GM23338 (cell line): ENCODE measurements at regions not wholly inside any gene's neighbourhood (a gene's known extent, or its start where the extent isn't known, plus 50 kb on each side); places are given as distances from the start of the nearest gene placed in this dataset.

Experiments used
- ATAC-seq: fragments of 200-7000 bp; cut with Tn5 transposase; 3 replicates; pipeline ENCODE4 v1.9.1; 2020
- DNase-seq: peaks from one replicate; pipeline ENCODE4 v3.0.0-alpha.2; 2015; ENCODE audit warnings: low spot score
- H2AFZ ChIP-seq: fragments of 200-600 bp; sonication (generic); 2 replicates; pipeline ENCODE4 v1.8.0; 2016; ENCODE audit warnings: antibody characterized with exemption, mild to moderate bottlenecking, moderate library complexity
- H3F3A ChIP-seq: fragments of 200-600 bp; sonication (generic); replicated peaks from 2 replicates; pipeline ENCODE4 v1.8.0; 2017; ENCODE audit warnings: antibody characterized with exemption, mixed run types, low read depth
- H3K27ac ChIP-seq: fragments of 200-600 bp; sonication (generic); 2 replicates; pipeline ENCODE4 v1.6.1; 2016; ENCODE audit warnings: low read depth
- H3K27me3 ChIP-seq: fragments of 200-600 bp; sonication (generic); 2 replicates; pipeline ENCODE4 v1.8.0; 2016; ENCODE audit warnings: mild to moderate bottlenecking, mixed run types, moderate library complexity; ENCODE audit not compliant: insufficient read depth
- H3K36me3 ChIP-seq: fragments of 200-600 bp; sonication (generic); 2 replicates; pipeline ENCODE4 v1.8.0; 2016; ENCODE audit warnings: mild to moderate bottlenecking; ENCODE audit not compliant: insufficient read depth
- H3K4me1 ChIP-seq: fragments of 200-600 bp; sonication (generic); 2 replicates; pipeline ENCODE4 v1.8.0; 2016; ENCODE audit warnings: mild to moderate bottlenecking, moderate library complexity; ENCODE audit not compliant: insufficient read depth
- H3K4me2 ChIP-seq: fragments of 200-600 bp; sonication (generic); 2 replicates; pipeline ENCODE4 v1.7.1; 2017; ENCODE audit warnings: mixed run types
- H3K4me3 ChIP-seq: fragments of 200-600 bp; sonication (generic); 2 replicates; pipeline ENCODE4 v1.6.1; 2016; ENCODE audit warnings: mixed run types
- H3K79me2 ChIP-seq: fragments of 200-600 bp; sonication (generic); replicated peaks from 2 replicates; pipeline ENCODE4 v1.8.0; 2017; ENCODE audit warnings: mild to moderate bottlenecking; ENCODE audit not compliant: insufficient read depth
- H3K9me2 ChIP-seq: fragments of 200-600 bp; sonication (generic); 2 replicates; pipeline ENCODE4 v1.8.0; 2017; ENCODE audit not compliant: insufficient read depth
- H4K20me1 ChIP-seq: fragments of 200-600 bp; sonication (generic); replicated peaks from 2 replicates; pipeline ENCODE4 v1.8.0; 2017; ENCODE audit warnings: mild to moderate bottlenecking; ENCODE audit not compliant: insufficient read depth
- H3K27ac Mint-ChIP-seq: 2 replicates; pipeline ENCODE4 v1.8.0; 2020; ENCODE audit warnings: inconsistent platforms, mild to moderate bottlenecking, moderate library complexity, mixed read lengths
- H3K27me3 Mint-ChIP-seq: 3 replicates; pipeline ENCODE4 v1.8.0; 2022; ENCODE audit warnings: low read depth, mild to moderate bottlenecking, moderate library complexity, mixed read lengths, inconsistent platforms; ENCODE audit not compliant: insufficient read depth, poor library complexity
- H3K36me3 Mint-ChIP-seq: 3 replicates; pipeline ENCODE4 v1.8.0; 2021; ENCODE audit warnings: low read depth, mild to moderate bottlenecking, inconsistent platforms, moderate library complexity, mixed read lengths
- H3K4me1 Mint-ChIP-seq: 3 replicates; pipeline ENCODE4 v1.8.0; 2020; ENCODE audit warnings: mild to moderate bottlenecking, inconsistent platforms, mixed read lengths
- H3K4me3 Mint-ChIP-seq: 3 replicates; pipeline ENCODE4 v1.8.0; 2021; ENCODE audit warnings: moderate library complexity, mild to moderate bottlenecking, inconsistent platforms, mixed read lengths
- H3K9me3 Mint-ChIP-seq: 3 replicates; pipeline ENCODE4 v1.8.0; 2020; ENCODE audit warnings: moderate library complexity, mild to moderate bottlenecking, inconsistent platforms, mixed read lengths
- CREB1 ChIP-seq: fragments of 250-450 bp; sonication (Bioruptor Pico); IDR thresholded peaks from 2 replicates; pipeline ENCODE4 v1.5.0; 2020; ENCODE audit warnings: low read depth, mild to moderate bottlenecking, moderate library complexity
- CTCF ChIP-seq, 2 experiments: fragments of 200-600 bp in 1 of 2; sonication (generic) in 1 of 2; conservative IDR thresholded peaks; 2 replicates each; pipeline versions ENCODE4 v1.5.1 to v1.6.1; 2016 to 2017; ENCODE audit warnings: antibody characterized with exemption in 2 of 2, low read depth in 2 of 2, mild to moderate bottlenecking in 2 of 2, moderate library complexity in 1 of 2
- ETS1 ChIP-seq: IDR thresholded peaks from 2 replicates; pipeline ENCODE4 v1.6.1; 2016; ENCODE audit warnings: antibody characterized with exemption
- EZH2 ChIP-seq: fragments of 200-600 bp; sonication (generic); IDR thresholded peaks from one replicate; pipeline ENCODE4 v1.8.0; 2017; ENCODE audit warnings: antibody characterized with exemption, mild to moderate bottlenecking, low read depth; ENCODE audit not compliant: unreplicated experiment
- EZH2phosphoT487 ChIP-seq: fragments of 200-600 bp; sonication (generic); IDR thresholded peaks from one replicate; pipeline ENCODE4 v1.8.1; 2018; ENCODE audit warnings: antibody characterized with exemption; ENCODE audit not compliant: unreplicated experiment
- JUNB ChIP-seq: IDR thresholded peaks from one replicate; pipeline ENCODE4 v1.6.1; 2016; ENCODE audit warnings: antibody characterized with exemption; ENCODE audit not compliant: unreplicated experiment
- NANOG ChIP-seq: IDR thresholded peaks from 2 replicates; pipeline ENCODE4 v1.6.1; 2016; ENCODE audit warnings: antibody characterized with exemption, borderline replicate concordance
- POLR2AphosphoS5 ChIP-seq: IDR thresholded peaks from 2 replicates; pipeline ENCODE4 v1.6.1; 2016; ENCODE audit warnings: antibody characterized with exemption, low read depth
- REST ChIP-seq: IDR thresholded peaks from one replicate; pipeline ENCODE4 v1.6.1; 2018; ENCODE audit warnings: antibody characterized with exemption; ENCODE audit not compliant: unreplicated experiment
- STAT1 ChIP-seq: IDR thresholded peaks from one replicate; pipeline ENCODE4 v1.6.1; 2016; ENCODE audit warnings: antibody characterized with exemption; ENCODE audit not compliant: unreplicated experiment
- ZNF114 ChIP-seq: fragments of 250-450 bp; sonication (Bioruptor Pico); IDR thresholded peaks from 2 replicates; pipeline ENCODE4 v1.5.0; 2020; ENCODE audit warnings: mild to moderate bottlenecking, moderate library complexity
- ZNF331 ChIP-seq: fragments of 250-450 bp; sonication (Bioruptor Pico); IDR thresholded peaks from 2 replicates; pipeline ENCODE4 v1.5.0; 2020; ENCODE audit warnings: low read depth, mild to moderate bottlenecking, moderate library complexity

GRCh38 chr20:48302844-48303542 lies 517.7 kb upstream of the SULF2 start:
- no peak for TF ChIP-seq ETS1
- no peak for TF ChIP-seq NANOG
- TF ChIP-seq EZH2phosphoT487 = no peak
- TF ChIP-seq CTCF (conservative IDR thresholded peaks at IDR 0.05; ENCODE audit: low read depth in 2 of 2) = no peak
- no peak for TF ChIP-seq EZH2
- TF ChIP-seq JUNB = no peak
- Histone ChIP-seq H3K4me2 (no peak overlapping the region), H3K4me3 (no peak overlapping the region), H3K27ac (no peak overlapping the region), H2AFZ (no peak overlapping the region), H3K79me2 (no peaks in the 10 kb centered on the region), H3K4me1 (no peaks in the 10 kb centered on the region), H3K36me3 (no peaks in the 10 kb centered on the region), H4K20me1 (no peaks in the 10 kb centered on the region), H3K27me3 (no peaks in the 10 kb centered on the region), H3K9me2 (peaks cover 13% of the 10 kb centered on the region; the same call in 1 of the 2 replicates), H3F3A (no peaks in the 10 kb centered on the region)
- no peak overlapping the region for H3K27ac Mint-ChIP-seq
- no peaks in the 10 kb centered on the region for H3K4me1 Mint-ChIP-seq
- ATAC-seq = no peak
- peaks cover 8% of the 10 kb centered on the region; the same call in 2 of the 3 replicates for H3K9me3 Mint-ChIP-seq
- DNase-seq = no peak
- no peak overlapping the region for H3K4me3 Mint-ChIP-seq
- H3K27me3 Mint-ChIP-seq = no peaks in the 10 kb centered on the region
- H3K36me3 Mint-ChIP-seq = no peaks in the 10 kb centered on the region

GRCh38 chr20:48302149-48302548 lies 516.9 kb upstream of the SULF2 start:
- Mint-ChIP-seq H3K4me3 (no peak overlapping the region), H3K4me1 (no peaks in the 10 kb centered on the region), H3K27ac (no peak overlapping the region), H3K36me3 (no peaks in the 10 kb centered on the region; the same call in 2 of the 3 replicates), H3K9me3 (peaks cover 8% of the 10 kb centered on the region; the same call in 2 of the 3 replicates), H3K27me3 (no peaks in the 10 kb centered on the region)
- peaks cover 13% of the 10 kb centered on the region; the same call in 1 of the 2 replicates for H3K9me2 ChIP-seq
- no peaks in the 10 kb centered on the region for H3K4me1 ChIP-seq
- H3K27me3 ChIP-seq = no peaks in the 10 kb centered on the region
- no peak overlapping the region for H3K4me3 ChIP-seq
- no peak overlapping the region for H2AFZ ChIP-seq
- H3K79me2 ChIP-seq = no peaks in the 10 kb centered on the region
- no peak overlapping the region for H3K4me2 ChIP-seq
- ATAC-seq = no peak
- no peaks in the 10 kb centered on the region for H3K36me3 ChIP-seq
- H4K20me1 ChIP-seq = no peaks in the 10 kb centered on the region
- no peak overlapping the region for H3K27ac ChIP-seq
- no peak for DNase-seq
- no peaks in the 10 kb centered on the region for H3F3A ChIP-seq
- TF ChIP-seq ETS1 (no peak), STAT1 (no peak), POLR2AphosphoS5 (no peak), CREB1 (CRISPR knock-in tag) (no peak), CTCF (conservative IDR thresholded peaks at IDR 0.05; ENCODE audit: low read depth in 2 of 2) (no peak), NANOG (no peak), ZNF114 (CRISPR knock-in tag) (no peak), ZNF331 (no peak), JUNB (no peak), REST (no peak), EZH2phosphoT487 (no peak)
